Midbrain (tissue), 1 donor: ENCODE measurements at regions not wholly inside any gene's neighbourhood (a gene's known extent, or its start where the extent isn't known, plus 50 kb on each side); places are given as distances from the start of the nearest gene placed in this dataset.

ENCODE experiments used
- DNase-seq: peaks from one replicate; lab custom pipeline; 2025; lab: John Stamatoyannopoulos, UW

GRCh38 chr13:72221276-72221962 lies 354.4 kb upstream of the DACH1 start:
- DNase-seq, result no peak

GRCh38 chr13:72218966-72219365 lies 352.0 kb upstream of the DACH1 start:
- DNase-seq, result no peak

GRCh38 chr13:72217142-72217541 lies 350.1 kb upstream of the DACH1 start:
- DNase-seq, result no peak

- DNase-seq, result no peak
Observed at GRCh38 chr13:72208112-72208645, 341.2 kb upstream of the DACH1 start.

GRCh38 chr13:72205773-72206172 lies 338.8 kb upstream of the DACH1 start:
- no peak for DNase-seq

- no peak for DNase-seq
Observed at GRCh38 chr13:72204291-72204690, 337.3 kb upstream of the DACH1 start.

GRCh38 chr13:72201726-72202125 lies 334.7 kb upstream of the DACH1 start:
- DNase-seq, result no peak

GRCh38 chr13:72199640-72200039 lies 332.6 kb upstream of the DACH1 start:
- DNase-seq, result no peak

GRCh38 chr13:72198967-72199560 lies 332.1 kb upstream of the DACH1 start:
- DNase-seq, result no peak

- no peak for DNase-seq
Observed at GRCh38 chr13:72198042-72198441, 331.0 kb upstream of the DACH1 start.

GRCh38 chr13:72195044-72195704 lies 328.2 kb upstream of the DACH1 start:
- no peak for DNase-seq

- no peak for DNase-seq
Observed at GRCh38 chr13:72194523-72194922, 327.5 kb upstream of the DACH1 start.

GRCh38 chr13:72186730-72187422 lies 319.9 kb upstream of the DACH1 start:
- no peak for DNase-seq

GRCh38 chr13:72185776-72186175 lies 318.8 kb upstream of the DACH1 start:
- DNase-seq, result no peak

GRCh38 chr13:72181661-72182060 lies 314.7 kb upstream of the DACH1 start:
- DNase-seq, result no peak

GRCh38 chr13:72180253-72180952 lies 313.4 kb upstream of the DACH1 start:
- no peak for DNase-seq

GRCh38 chr13:72174549-72174948 lies 307.5 kb upstream of the DACH1 start:
- DNase-seq, result no peak

- DNase-seq, result no peak
Observed at GRCh38 chr13:72170571-72170970, 303.6 kb upstream of the DACH1 start.

- no peak for DNase-seq
Observed at GRCh38 chr13:72168126-72168855, 301.3 kb upstream of the DACH1 start.

- no peak for DNase-seq
Observed at GRCh38 chr13:72166102-72166650, 299.2 kb upstream of the DACH1 start.

- no peak for DNase-seq
Observed at GRCh38 chr13:72165276-72165675, 298.3 kb upstream of the DACH1 start.
